Endothelial cell of umbilical vein (primary cell): ENCODE measurements at regions not wholly inside any gene's neighbourhood (a gene's known extent, or its start where the extent isn't known, plus 50 kb on each side); places are given as distances from the start of the nearest gene placed in this dataset.

Experiments
- BruUV-seq: library from RNA; stranded (reverse); fragments of 400-500 nt; replicated peaks from 2 replicates; lab custom pipeline; 2021; lab: Mats Ljungman, UMichigan
- CTCF ChIA-PET: fragments of 300-600, 350-600 bp; sonication (Branson Sonifier 250); formaldehyde crosslinking; loops from one replicate; lab custom pipeline; 2021; ENCODE audit warnings: antibody characterized with exemption, inconsistent platforms; lab: Charles Lee
- POLR2A ChIA-PET: fragments of 300-600, 350-600 bp; sonication (Branson Sonifier 250); formaldehyde crosslinking; loops from one replicate; lab custom pipeline; 2021; ENCODE audit warnings: antibody characterized with exemption, inconsistent platforms; lab: Charles Lee
- DNase-seq: peaks from one replicate; pipeline ENCODE4 v3.0.0-alpha.2; 2011; ENCODE audit warnings: low read depth, low spot score
- FAIRE-seq: peaks from 2 replicates; lab custom pipeline; 2011; peaks lifted over from hg19 to GRCh38; lab: Jason Lieb, UNC
- H2AFZ ChIP-seq: 2 replicates; pipeline ENCODE4 v1.6.0; 2012; ENCODE audit warnings: low read depth, low read length, control low read depth, inconsistent platforms
- H3K27ac ChIP-seq: 2 replicates; pipeline ENCODE4 v1.5.1; 2011; ENCODE audit warnings: low read depth, mild to moderate bottlenecking, control low read depth, low read length, moderate library complexity; ENCODE audit not compliant: insufficient read depth
- H3K27me3 ChIP-seq, 2 experiments: 2 replicates each; pipeline versions ENCODE4 v1.6.0 to v1.6.1; 2011; ENCODE audit warnings: low read length in 2 of 2, mixed read lengths in 1 of 2; ENCODE audit not compliant: control insufficient read depth in 2 of 2, insufficient read depth in 2 of 2
- H3K36me3 ChIP-seq, 2 experiments: 2 replicates in 1 of 2; 3 replicates in 1 of 2; pipeline ENCODE4 v1.5.1; 2011; ENCODE audit warnings: low read length in 2 of 2, mild to moderate bottlenecking in 1 of 2, moderate library complexity in 1 of 2; ENCODE audit not compliant: control insufficient read depth in 2 of 2, insufficient read depth in 2 of 2; ENCODE audit errors: extremely low read depth in 1 of 2
- H3K4me1 ChIP-seq: 3 replicates; pipeline ENCODE4 v1.5.1; 2011; ENCODE audit warnings: mild to moderate bottlenecking, low read length; ENCODE audit not compliant: control insufficient read depth, insufficient read depth; ENCODE audit errors: extremely low read depth
- H3K4me2 ChIP-seq: 2 replicates; pipeline ENCODE4 v1.6.1; 2011; ENCODE audit warnings: low read length, control low read depth, mixed read lengths; ENCODE audit not compliant: insufficient read depth
- H3K4me3 ChIP-seq, 3 experiments: fragments of 200-600 bp in 1 of 3; sonication (generic), shearing (Covaris generic) in 1 of 3; replicated peaks in 1 of 3; 2 replicates each; pipeline ENCODE4 v1.5.1; 2011 to 2016; ENCODE audit warnings: control low read depth in 3 of 3, low read length in 3 of 3, mild to moderate bottlenecking in 2 of 3, inconsistent platforms in 1 of 3, low read depth in 1 of 3, moderate library complexity in 1 of 3; ENCODE audit not compliant: insufficient read depth in 1 of 3
- H3K79me2 ChIP-seq: 2 replicates; pipeline ENCODE4 v1.6.0; 2012; ENCODE audit warnings: low read length, inconsistent platforms; ENCODE audit not compliant: control insufficient read depth, insufficient read depth
- H3K9ac ChIP-seq: replicated peaks from 2 replicates; pipeline ENCODE3; 2011; ENCODE audit warnings: low read length, control low read depth; ENCODE audit not compliant: insufficient read depth; ENCODE audit errors: extremely low read depth
- H3K9me1 ChIP-seq: replicated peaks from 3 replicates; pipeline ENCODE4 v1.6.0; 2011; ENCODE audit warnings: mild to moderate bottlenecking, low read length; ENCODE audit not compliant: control insufficient read depth, insufficient read depth; ENCODE audit errors: extremely low read depth
- H3K9me3 ChIP-seq: replicated peaks from 2 replicates; pipeline ENCODE4 v1.5.1; 2012; ENCODE audit warnings: low read length, inconsistent platforms; ENCODE audit not compliant: control insufficient read depth, insufficient read depth
- H4K20me1 ChIP-seq: replicated peaks from 2 replicates; pipeline ENCODE3; 2011; ENCODE audit warnings: mild to moderate bottlenecking, low read length; ENCODE audit not compliant: control insufficient read depth, insufficient read depth; ENCODE audit errors: extremely low read depth
- CTCF ChIP-seq, 2 donors: IDR thresholded peaks; 1 replicate in 1 of 2; 2 replicates in 1 of 2; pipeline ENCODE4 v1.5.1; 2011; ENCODE audit warnings: low read length in 2 of 2, mild to moderate bottlenecking in 2 of 2, moderate library complexity in 2 of 2, control low read depth in 1 of 2, inconsistent platforms in 1 of 2, low read depth in 1 of 2; ENCODE audit not compliant: insufficient read depth in 1 of 2; ENCODE audit errors: extremely low read depth in 1 of 2
- EZH2 ChIP-seq: IDR thresholded peaks from 2 replicates; pipeline ENCODE4 v1.6.1; 2012; ENCODE audit warnings: borderline replicate concordance, low read depth, mild to moderate bottlenecking, moderate library complexity, low read length, inconsistent platforms; ENCODE audit not compliant: severe bottlenecking
- FOS ChIP-seq: IDR thresholded peaks from 2 replicates; pipeline ENCODE4 v1.6.1; 2011; ENCODE audit warnings: mild to moderate bottlenecking, low read length, moderate library complexity, borderline replicate concordance; ENCODE audit not compliant: insufficient read depth
- GATA2 ChIP-seq: IDR thresholded peaks from 2 replicates; pipeline ENCODE4 v1.7.0; 2011; ENCODE audit warnings: low read depth, mild to moderate bottlenecking, moderate library complexity, mixed read lengths, low read length; ENCODE audit not compliant: insufficient read length, insufficient read depth
- JUN ChIP-seq: IDR thresholded peaks from 2 replicates; pipeline ENCODE4 v1.6.1; 2011; ENCODE audit warnings: borderline replicate concordance, low read depth; ENCODE audit not compliant: insufficient read length, insufficient read depth
- MAX ChIP-seq: IDR thresholded peaks from 2 replicates; pipeline ENCODE4 v1.6.1; 2011; ENCODE audit not compliant: insufficient read depth, insufficient read length
- MYC ChIP-seq: IDR thresholded peaks from one replicate; pipeline ENCODE4 v1.6.1; 2011; ENCODE audit warnings: mild to moderate bottlenecking, low read depth, low read length
- POLR2A ChIP-seq: IDR thresholded peaks from 2 replicates; pipeline ENCODE4 v1.6.1; 2012; ENCODE audit warnings: low read depth, mild to moderate bottlenecking, control low read depth, low read length
- POLR2AphosphoS5 ChIP-seq: IDR thresholded peaks from 2 replicates; pipeline ENCODE4 v1.6.1; 2012; ENCODE audit warnings: low read depth, mild to moderate bottlenecking, control low read depth, low read length, moderate library complexity; ENCODE audit not compliant: insufficient read depth
- dilution Hi-C: fragments of 300-500 bp; cut with MboI; formaldehyde crosslinking; loops from one replicate; pipeline ENCODE4 v1.15.0; 2019; ENCODE audit warnings: low sequenced_read_pairs; ENCODE audit not compliant: extremely low pct_ligation_motif_present
- intact Hi-C: fragments of 100-400 bp; cut with micrococcal nuclease; formaldehyde crosslinking; loops from one replicate; pipeline ENCODE4 v1.10.0; 2022

DNA sequence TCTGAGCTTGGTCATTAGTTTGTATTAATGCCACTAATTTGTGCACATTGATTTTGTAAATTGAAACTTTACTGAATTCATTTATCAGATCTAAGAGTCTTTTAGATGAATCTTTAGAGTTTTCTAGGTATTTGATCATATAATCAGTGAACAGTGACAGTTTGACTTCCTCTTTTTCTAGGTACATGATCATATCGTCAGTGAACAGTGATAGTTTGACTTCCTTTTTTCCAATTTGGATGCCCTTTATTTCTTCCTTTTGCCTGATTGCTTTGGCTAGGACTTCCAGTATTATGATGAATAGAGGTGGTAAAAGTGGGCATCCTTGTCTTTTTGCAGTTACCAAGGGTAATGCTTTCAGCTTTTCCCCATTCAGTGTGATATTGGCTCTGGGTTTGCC, 421.4 kb upstream of the CPXCR1 start:
- no peaks in the 10 kb centered on the region for H3K27me3 ChIP-seq
- H3K36me3 ChIP-seq = no peaks in the 10 kb centered on the region
- H3K9me1 ChIP-seq = no peaks in the 10 kb centered on the region
- H3K4me1 ChIP-seq = no peaks in the 10 kb centered on the region
- no peaks in the 10 kb centered on the region for H3K9me3 ChIP-seq
- no peak overlapping the region for H3K4me2 ChIP-seq
- no peak overlapping the region for H3K4me3 ChIP-seq
- ChIA-PET CTCF (no interaction called here), POLR2A (no interaction called here)
- no peaks in the 10 kb centered on the region for H3K79me2 ChIP-seq
- no peaks in the 10 kb centered on the region for H4K20me1 ChIP-seq
- no peak overlapping the region for H3K9ac ChIP-seq
- TF ChIP-seq JUN (no peak), MAX (no peak), EZH2 (no peak), GATA2 (no peak), CTCF (IDR thresholded peaks at IDR 0.05; ENCODE audit: extremely low read depth in 1 of 2, insufficient read depth in 1 of 2, low read depth in 1 of 2, low read length in 2 of 2) (no peak), POLR2AphosphoS5 (no peak)
- intact Hi-C loops = no loop called here
- dilution Hi-C loops = no loop called here
- no peak for FAIRE-seq
- no peak overlapping the region for H2AFZ ChIP-seq
- no TSS peak for BruUV-seq
- no peak overlapping the region for H3K27ac ChIP-seq
- DNase-seq = no peak

DNA sequence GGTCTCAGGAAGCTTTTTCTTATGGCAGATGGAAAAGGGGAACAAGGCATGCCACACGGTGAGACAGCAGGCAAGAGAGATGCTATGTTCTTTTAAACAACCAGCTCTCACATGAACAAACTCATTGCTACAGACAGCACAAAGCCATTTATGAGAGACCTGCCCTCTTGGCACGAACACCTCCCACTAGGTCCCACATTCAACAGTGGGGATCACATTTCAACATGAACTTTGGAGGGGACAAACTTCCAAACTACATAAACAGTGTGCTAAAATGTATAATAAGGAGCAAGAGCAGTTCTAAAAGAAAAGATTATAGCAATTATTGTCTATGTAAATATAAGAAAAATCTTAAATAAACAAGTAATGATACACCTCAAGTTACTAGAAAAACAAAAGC, 391.8 kb upstream of the CPXCR1 start:
- BruUV-seq = no TSS peak
- DNase-seq (no peak), FAIRE-seq (no peak)
- Histone ChIP-seq H3K4me2 (no peak overlapping the region), H3K9me3 (no peaks in the 10 kb centered on the region), H3K9me1 (no peaks in the 10 kb centered on the region), H3K79me2 (no peaks in the 10 kb centered on the region), H3K36me3 (no peaks in the 10 kb centered on the region), H2AFZ (no peak overlapping the region), H4K20me1 (no peaks in the 10 kb centered on the region), H3K9ac (no peak overlapping the region), H3K27ac (no peak overlapping the region), H3K27me3 (no peaks in the 10 kb centered on the region), H3K4me1 (no peaks in the 10 kb centered on the region), H3K4me3 (no peak overlapping the region)
- TF ChIP-seq MYC (no peak), POLR2AphosphoS5 (no peak), FOS (no peak), POLR2A (no peak), EZH2 (no peak), MAX (no peak), CTCF (IDR thresholded peaks at IDR 0.05; ENCODE audit: extremely low read depth in 1 of 2, insufficient read depth in 1 of 2, low read depth in 1 of 2, low read length in 2 of 2) (no peak), GATA2 (no peak)
- POLR2A ChIA-PET = no interaction called here
- CTCF ChIA-PET = no interaction called here
- intact Hi-C loops = no loop called here
- dilution Hi-C loops = no loop called here
